T-helper 2 cell treated with Interferon-gamma antibody and Interleukin-4, amounts not matched to agents 100 ng/mL and 5 ng/mL, for 36 hours (primary cell): ENCODE measurements at regions not wholly inside any gene's neighbourhood (a gene's known extent, or its start where the extent isn't known, plus 50 kb on each side); places are given as distances from the start of the nearest gene placed in this dataset.
"Not testable (repeated sequence)": the region's sequence is repeated elsewhere in the genome, so short reads cannot be mapped to it uniquely, and the experiment has no call there.

ENCODE experiments used
- intact Hi-C: fragments of 100-400 bp; cut with micrococcal nuclease; formaldehyde crosslinking; loops from one replicate; pipeline ENCODE4 v1.15.1; 2023

DNA sequence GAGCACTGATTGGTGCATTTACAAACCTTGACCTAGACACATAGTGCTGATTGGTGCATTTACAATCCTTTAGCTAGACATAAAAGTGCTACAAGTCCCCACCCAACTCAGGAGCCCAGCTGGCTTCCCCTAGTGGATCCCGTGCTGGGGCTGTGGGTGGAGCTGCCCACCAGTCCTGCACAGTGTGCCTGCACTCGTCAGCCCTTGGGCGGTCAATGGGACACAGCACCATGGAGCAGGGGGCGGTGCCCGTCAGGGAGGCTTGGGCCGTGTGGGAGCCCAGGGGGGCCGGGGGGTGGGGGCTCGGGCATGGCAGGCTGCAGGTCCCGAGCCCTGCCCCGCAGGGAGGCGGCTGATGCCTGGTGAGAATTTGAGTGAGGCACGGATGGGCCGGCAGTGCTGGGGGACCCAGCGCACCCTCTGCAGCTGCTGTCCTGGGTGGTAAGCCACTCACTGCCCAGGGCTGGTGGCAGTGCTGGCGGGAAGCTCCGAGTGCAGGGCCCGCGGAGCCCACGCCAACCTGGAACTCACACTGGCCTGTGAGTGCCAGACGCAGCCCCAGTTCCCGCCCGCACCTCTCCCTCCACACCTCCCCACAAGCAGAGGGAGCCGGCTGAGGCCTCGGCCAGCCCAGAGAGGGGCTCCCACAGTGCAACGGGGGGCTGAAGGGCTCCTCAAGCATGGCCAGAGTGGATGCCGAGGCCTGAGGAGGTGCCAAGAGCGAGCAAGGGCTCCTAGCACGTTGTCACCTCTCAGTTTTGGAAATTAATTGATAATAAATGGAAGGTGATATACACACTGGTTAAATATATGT, 207.7 kb downstream of the RAP2B start:
- intact Hi-C loops, result no loop called here

DNA sequence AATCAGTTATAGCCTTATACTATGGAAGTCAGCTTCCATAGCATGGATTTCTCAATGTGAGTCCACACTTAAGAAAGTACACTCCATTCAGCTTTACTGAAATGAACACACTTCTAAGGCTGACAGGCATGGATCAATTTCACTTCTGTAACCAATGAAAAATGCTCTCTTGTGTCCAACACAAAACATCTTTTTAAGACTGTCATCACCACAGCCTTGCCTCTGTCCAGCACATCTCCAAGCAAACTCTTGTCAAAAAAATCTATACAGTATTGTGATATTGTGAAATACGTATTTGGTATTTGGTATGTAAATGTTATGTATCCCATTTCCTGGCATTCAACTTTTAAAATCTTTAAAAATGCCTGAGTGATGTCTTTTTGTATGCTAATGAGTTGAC, 208.7 kb downstream of the RAP2B start:
- intact Hi-C loops, result no loop called here

DNA sequence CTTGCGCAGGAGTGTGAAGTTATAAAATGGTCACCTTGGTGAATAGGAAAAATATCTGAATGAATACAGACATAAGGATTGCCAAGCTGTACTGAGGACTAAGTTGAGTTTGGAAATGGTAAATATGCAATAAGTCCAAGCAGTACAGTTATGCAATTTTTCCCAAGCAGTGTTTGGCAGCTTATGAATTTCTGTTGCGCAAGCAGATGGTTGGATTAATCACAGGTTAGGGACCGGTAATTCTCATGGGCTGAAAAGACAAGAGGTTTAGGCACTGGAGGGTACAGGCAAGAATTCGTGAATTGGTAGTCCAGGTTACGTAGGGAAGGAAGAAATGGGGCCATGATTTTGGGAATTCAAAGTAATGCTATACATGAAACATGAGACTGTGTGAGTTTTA, 210.3 kb downstream of the RAP2B start:
- intact Hi-C loops, result no loop called here

DNA sequence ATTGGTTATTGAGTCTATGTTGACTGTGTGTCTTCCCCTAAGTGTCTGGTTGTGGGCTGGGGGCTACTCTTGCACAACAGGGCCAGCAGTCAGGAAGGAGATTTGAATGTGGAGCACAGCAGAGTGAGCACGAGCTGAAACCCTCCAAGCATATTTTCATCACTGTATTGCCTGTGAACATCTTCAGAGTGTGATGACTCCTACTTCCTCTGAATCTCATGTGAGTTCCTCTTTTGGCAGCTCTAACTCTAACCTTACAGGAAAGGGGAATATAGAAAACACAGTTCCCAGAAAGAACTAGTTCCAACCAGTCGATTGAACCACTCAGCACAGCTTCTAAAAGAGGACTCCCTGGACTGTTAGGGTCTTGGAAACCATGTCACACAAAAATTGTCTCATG, 211.6 kb downstream of the RAP2B start:
- intact Hi-C loops, result no loop called here

DNA sequence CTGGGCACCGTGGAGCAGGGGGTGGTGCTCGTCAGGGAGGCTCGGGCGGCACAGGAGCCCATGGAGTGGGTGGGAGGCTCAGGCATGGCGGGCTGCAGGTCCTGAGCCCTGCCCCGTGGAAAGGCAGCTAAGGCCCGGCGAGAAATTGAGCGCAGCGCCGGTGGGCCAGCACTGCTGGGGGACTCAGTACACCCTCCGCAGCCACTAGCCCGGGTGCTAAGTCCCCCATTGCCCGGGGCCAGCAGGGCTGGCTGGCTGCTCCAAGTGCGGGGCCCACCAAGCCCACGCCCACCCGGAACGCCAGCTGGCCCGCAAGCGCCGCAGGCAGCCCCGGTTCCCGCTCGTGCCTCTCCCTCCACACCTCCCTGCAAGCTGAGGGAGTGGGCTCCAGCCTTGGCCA, 216.3 kb downstream of the RAP2B start:
- intact Hi-C loops, result not testable (repeated sequence)

DNA sequence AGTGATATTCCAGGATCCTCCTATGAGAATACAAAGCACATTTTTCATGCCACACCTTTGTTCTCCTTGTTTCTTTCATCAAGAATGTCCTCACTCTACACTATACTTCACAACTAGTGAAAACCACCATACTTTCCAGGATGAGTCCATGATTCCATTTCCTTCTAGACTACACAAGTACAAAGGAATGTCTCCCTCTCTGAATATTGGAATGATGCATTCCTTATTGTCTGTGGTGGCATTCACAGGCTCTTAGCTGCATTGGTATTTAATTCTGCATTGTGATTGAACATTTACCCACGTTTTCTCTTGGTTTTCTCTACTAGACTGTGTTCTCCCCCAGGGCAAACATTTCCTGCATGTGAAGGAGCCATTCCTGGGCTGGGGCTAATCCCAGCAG, 217.5 kb downstream of the RAP2B start:
- intact Hi-C loops, result no loop called here

DNA sequence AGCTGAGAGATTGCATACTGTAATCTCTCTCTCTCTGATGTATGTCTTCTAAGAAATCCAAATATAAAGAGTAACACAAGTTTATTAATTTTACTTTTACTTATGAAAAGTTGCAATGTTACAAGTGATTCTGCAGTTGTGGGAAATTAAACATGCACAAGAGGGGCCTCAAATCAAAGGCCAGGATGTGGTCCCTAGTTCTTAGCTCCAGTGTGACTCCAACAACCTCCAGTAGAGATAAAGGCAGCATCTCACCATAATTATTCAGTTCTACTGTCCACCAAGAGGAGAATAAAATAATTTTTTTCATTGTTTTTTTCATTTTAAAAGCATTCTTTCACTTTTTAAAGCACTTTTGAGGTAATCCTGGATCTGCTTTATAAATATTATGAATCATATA, 223.3 kb downstream of the RAP2B start:
- intact Hi-C loops, result no loop called here

DNA sequence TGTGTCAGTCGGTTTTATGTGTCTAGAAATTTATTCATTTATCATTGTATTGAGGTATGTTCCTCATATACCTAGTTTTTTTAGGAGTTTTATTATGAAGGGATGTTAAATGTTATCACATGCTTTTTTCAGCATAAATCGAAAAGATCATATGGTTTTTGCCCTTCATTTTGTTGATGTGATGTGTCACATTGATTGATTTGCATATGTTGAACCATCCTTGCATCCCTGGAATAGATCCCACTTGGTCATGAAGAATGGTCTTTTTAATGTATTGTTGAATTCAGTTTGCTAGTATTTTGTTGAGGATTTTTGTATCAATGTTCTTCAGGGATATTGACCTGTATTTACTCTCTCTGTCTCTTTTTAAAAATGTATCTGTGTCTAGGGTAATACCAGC, 230.3 kb downstream of the RAP2B start:
- intact Hi-C loops, result no loop called here

DNA sequence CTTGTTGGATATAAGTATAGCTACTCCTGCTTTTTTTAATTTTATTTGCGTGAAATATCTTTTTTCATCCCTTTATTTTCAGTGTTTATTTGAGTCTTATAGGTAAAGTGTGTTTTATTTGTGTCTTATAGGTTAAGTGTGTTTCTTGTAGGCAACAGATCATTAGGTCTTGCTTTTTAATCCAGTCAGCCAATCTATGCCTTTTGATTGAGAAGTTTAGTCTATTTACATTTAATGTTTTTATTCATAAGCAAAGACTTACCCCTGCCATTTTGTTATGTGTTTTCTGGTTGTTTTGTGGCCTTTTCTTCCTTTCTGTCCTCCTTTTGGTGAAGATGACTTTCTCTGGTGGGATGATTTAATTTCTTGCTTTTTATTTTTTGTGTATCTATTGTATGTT, 232.0 kb downstream of the RAP2B start:
- intact Hi-C loops, result no loop called here

DNA sequence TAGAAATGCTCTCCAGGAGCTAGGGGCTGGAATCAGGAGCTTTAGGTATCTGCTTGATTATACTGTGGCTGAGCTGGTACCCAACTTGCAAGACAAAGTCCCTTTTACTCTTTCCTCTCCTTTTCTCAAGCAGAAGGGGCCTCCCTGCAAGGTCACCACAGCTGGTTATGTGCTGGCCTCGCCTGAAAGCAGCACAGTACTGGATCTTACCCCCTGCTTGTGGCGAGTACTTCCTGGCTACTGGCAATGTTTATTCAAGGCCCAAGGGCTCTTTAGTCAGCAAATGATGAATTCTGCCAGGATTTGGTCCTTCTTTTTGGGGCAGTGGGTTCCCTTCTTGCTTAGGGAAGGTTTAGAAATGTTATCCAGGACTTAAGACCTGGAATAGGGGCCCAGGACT, 234.6 kb downstream of the RAP2B start:
- intact Hi-C loops, result loop anchor here (5.0 kb wide), 1 partner anchor 234 kb away; the partner anchor contains the start of gene RAP2B

DNA sequence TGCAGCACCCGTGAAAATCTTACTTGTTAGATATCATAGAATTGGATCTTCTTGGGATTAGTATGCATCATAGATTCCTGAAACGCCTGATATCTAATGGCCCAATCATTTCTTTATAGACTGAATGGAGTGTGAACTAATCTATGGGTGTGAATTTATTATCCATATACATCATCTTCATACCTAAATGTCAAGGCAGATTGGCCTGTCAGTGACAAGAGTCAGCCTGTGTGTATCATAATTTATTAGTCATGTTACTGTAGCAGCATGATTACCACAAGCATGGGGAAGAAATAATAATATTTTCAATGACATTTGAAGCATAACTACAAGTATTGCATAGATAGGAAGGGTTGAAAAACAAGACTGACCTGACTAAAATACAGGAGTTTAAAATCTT, 235.8 kb downstream of the RAP2B start:
- intact Hi-C loops, result loop anchor here (5.0 kb wide), 1 partner anchor 235 kb away; the partner anchor contains the start of gene RAP2B

DNA sequence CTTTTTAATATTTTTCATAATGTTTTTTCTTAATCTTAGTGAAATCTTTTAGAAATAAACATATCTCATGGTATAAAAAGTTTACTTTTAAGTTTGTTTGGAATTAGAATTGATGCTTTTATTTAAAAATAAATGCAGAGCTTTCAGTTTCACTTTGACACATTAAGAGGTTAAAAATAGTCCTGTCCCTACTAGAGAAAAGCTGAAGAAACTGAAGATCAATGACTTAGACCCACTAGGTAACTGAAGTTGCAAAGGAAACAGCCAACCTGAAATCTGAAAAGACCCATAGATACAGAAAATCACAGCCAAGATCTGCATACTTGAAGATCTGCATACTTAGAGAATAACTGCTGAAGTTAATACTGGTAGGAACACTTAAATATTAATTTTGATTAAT, 237.6 kb downstream of the RAP2B start:
- intact Hi-C loops, result loop anchor here (5.0 kb wide), 1 partner anchor 237 kb away; the partner anchor contains the start of gene RAP2B

DNA sequence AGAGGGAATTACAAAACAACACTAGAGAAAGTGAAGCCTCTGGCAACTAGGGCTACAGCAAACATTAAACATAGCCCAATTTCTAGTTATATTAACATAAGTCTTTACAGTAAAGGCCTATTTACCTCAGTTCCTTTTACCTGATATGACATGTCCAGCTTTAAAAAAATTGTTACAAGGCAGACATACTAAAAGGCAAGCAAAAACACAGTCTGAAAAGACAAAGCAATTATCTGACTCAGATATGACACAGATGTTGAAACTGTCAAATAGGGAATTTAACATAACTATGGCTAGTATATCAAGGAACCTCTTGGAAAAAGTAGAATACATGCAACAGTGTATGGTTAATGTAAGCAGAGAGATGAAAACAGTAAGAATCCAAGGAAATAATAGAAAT, 238.6 kb downstream of the RAP2B start:
- intact Hi-C loops, result no loop called here

DNA sequence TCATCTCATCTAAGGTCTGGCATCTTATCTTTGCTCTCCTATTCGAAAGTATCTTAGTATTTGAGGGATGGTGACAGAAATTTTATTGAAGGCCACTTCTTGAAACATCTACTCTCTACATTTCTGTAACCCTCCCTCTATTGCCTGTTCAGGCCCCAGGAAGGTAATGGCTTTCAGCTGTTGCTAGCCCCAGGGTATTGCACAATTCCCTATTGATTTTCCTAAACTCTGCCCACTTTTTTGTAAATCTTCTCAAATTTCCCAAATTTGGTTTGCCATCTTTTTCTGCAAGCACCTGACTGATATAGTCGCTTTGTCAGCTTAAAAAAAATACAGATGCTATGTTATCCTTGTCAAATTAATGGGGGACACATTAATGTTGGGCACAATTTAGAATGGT, 242.1 kb downstream of the RAP2B start:
- intact Hi-C loops, result no loop called here

DNA sequence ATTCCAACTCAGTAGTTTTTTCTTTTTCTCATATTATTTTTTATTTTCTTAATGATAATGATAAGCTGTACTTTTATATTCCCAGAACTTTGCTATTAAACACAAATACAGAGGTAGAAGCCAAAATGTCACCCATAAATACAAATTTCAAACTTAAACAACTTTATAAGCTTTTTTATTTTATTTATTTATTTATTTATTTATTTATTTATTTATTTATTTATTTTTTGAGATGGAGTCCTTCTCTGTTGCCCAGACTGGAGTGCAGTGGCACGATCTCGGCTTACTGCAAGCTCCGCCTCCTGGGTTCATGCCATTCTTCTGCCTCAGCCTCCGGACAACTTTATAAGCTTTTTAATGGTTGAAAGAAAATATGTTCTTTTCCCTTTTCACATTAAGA, 243.3 kb downstream of the RAP2B start:
- intact Hi-C loops, result not testable (repeated sequence)

DNA sequence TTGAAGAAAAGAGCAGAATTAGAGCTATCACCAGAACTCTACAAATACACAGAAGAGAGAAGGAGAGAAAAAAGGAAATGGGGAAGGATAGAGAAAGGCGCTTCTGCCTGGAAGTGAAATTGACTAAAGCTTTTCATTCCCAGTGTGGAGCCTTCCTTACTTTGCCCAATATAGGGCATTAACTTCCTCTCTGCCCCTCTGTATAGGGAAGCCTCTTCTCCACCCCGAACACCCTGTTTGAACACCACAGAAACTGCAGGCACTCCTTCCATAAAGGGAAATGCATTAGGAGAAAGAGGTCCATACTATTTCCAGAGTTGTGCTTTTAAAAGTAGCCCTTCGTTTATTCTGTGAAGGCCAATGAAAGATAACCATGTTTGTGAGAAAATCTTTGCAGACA, 248.5 kb downstream of the RAP2B start:
- intact Hi-C loops, result no loop called here

DNA sequence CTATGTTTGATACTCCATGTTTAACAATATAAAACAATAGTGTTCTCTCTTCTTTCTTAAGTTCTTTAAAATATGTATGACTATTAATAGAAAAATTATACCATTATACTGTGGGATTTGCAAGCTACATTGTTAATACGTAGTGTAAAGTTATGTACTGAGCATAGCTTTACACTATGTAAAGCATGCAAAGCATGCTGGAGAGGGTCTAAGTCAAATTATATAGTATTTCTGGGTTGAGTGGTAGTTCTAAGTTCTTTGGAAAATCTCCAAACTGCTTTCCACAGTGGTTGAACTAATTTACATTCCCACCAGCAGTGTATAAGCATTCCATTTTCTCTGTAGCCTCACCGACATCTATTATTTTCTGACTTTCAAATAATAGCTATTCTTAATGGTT, 253.0 kb downstream of the RAP2B start:
- intact Hi-C loops, result no loop called here

DNA sequence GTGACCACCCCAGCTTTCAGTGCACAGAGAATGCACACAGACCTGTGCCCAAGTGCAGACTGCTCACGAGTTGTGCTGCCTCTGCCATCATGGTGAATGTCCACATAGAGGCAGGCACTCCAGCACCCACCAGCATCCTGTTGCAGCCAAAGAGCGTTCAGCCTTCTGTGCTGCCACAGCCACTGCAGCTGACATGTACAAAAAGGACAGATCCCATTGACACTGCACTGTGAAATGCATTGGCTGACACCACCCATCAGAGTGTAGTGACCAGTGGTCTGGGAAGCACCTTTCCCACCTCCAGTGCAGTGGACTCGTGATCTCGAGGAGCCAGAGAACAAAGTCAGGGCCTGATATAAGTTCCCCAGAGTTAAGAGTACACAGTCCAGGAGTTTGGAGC, 260.3 kb downstream of the RAP2B start:
- intact Hi-C loops, result no loop called here

DNA sequence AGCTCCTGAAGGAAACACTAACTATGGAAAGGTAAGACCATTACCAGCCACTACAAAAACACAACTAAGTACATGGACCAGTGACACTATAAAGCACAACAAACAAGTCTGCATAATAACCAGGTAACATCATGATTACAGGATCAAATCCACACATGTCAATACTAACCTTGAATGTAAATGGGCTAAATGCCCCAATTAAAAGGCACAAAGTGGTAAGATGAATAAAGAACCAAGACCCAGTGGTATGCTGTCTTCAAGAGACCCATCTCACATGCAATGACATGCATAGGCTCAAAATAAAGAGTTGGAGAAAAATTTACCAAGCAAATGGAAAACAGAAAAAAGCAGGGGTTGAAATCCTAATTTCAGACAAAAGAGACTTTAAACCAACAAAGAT, 261.8 kb downstream of the RAP2B start:
- intact Hi-C loops, result not testable (repeated sequence)

DNA sequence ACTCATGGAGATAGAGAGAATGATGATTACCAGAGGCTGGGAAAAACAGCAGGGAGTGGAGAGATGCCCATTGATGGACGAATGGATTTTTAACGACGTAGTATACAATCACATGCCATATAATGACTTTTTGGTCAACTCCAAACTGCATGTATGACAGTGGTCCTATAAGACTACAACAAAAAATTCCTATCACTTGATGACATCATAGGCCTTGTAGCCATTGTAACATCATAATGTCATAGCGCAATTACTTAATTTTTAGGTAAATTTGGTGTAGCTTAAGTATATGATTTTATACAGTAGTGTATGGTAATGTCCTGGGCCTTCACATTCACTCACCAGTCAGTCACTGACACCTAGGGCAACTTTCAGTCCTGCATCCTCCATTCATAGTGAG, 264.3 kb downstream of the RAP2B start:
- intact Hi-C loops, result no loop called here

DNA sequence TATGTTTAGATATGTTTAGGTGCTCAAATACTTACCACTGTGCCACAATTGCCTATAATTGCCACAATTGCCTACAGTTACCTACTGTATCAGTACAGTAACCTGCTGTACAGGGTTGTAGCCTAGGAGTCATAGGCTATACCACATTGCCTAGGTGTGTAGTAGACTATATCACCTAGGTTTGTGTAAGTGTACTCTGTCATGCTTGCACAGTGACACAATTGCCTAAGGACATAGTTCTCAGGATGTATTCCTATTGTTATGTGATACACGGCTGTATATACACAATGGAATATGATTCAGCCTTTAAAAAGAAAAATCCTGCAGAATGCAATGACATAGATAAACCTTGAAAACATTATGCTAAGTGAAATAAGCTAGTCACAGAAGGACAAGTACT, 264.8 kb downstream of the RAP2B start:
- intact Hi-C loops, result no loop called here

DNA sequence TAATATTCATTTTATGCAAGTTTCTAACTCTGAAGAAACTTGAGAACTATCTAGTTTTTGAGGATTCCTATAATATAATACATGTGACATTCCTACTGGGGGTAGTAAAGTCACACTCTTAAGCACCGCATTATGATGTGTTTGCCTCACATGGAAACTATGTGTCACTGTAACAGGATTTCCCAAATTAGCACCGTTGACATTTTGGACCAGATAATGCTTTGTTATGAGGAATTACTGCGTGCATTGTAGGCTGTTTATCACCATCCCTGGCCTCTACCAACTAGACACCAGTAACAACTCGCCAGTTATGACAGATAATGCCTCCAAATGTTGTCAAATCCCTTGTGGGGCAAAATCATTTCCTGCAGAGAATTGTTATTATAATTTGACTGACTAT, 267.8 kb downstream of the RAP2B start:
- intact Hi-C loops, result no loop called here

DNA sequence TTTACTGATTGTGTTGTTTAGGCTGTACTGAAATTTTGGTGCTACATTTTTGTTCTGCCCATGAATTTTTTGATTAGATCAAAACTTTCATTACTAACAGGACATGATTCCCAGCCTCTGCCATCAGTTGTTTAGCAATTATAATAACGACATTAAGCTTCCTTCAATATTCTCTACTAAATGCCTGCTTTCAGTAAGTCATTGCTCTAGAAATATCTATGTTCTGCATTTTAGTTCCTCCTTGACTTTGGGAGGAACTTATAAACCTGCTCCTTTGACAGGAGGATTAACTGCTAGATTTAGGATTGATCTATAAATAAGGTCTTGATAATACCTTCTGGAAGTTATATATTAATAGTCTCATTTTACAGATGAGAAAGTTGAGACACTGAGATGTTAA, 269.1 kb downstream of the RAP2B start:
- intact Hi-C loops, result no loop called here

DNA sequence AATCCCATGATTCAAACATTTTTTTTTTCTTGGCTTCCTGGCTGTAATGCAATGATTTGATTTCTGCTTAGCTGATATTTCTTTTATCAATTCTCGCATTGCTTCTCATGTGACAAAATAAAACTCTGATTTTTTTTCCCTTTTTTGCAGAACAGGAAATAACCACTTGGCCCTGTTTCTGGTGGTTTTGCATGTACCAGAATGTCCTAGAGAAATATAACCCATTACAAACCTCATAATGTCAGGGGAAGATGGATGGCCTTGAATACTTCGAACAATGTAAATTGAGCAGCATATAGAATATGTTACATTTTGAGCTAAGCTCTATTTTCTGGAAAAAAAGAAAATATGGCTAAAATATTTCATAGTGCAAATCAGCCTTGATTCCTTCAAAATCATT, 275.6 kb downstream of the RAP2B start:
- intact Hi-C loops, result no loop called here
